ENCODE measurements at regions not wholly inside any gene's neighbourhood (a gene's known extent, or its start where the extent isn't known, plus 50 kb on each side); places are given as distances from the start of the nearest gene placed in this dataset.
"Not testable (repeated sequence)": the region's sequence is repeated elsewhere in the genome, so short reads cannot be mapped to it uniquely, and the experiment has no call there.

GRCh38 chr1:224544346-224545110 lies 71.6 kb upstream of the CNIH3 start:
- Histone ChIP-seq H3K27me3 (ENCODE audit: control insufficient read depth in 3 of 3, insufficient read depth in 3 of 3, low read length in 3 of 3) (no peaks in the 10 kb centered on the region), H3K4me1 (ENCODE audit: control insufficient read depth in 3 of 3, insufficient read depth in 3 of 3, low read length in 3 of 3) (peaks cover 10 to 16% (median 14%) of the 10 kb centered on the region in 3 donors), H3K9ac (ENCODE audit: low read depth in 1 of 3, low read length in 3 of 3) (no peak overlapping the region), H3K27ac (ENCODE audit: low read depth, low read length) (no peak overlapping the region), H3K4me3 (ENCODE audit: low read length in 3 of 3) (no peak overlapping the region), H3K36me3 (ENCODE audit: control insufficient read depth in 3 of 3, insufficient read depth in 3 of 3, low read length in 3 of 3) (no peaks in the 10 kb centered on the region), H3K9me3 (ENCODE audit: control insufficient read depth in 3 of 3, low read length in 3 of 3) (no peaks in the 10 kb centered on the region)

GRCh38 chr1:224545571-224545970 lies 70.5 kb upstream of the CNIH3 start:
- peaks cover 10 to 16% (median 14%) of the 10 kb centered on the region in 3 donors for H3K4me1 ChIP-seq (ENCODE audit: control insufficient read depth in 3 of 3, insufficient read depth in 3 of 3, low read length in 3 of 3)
- H3K27ac ChIP-seq (ENCODE audit: low read depth, low read length): no peak overlapping the region
- H3K36me3 ChIP-seq (ENCODE audit: control insufficient read depth in 3 of 3, insufficient read depth in 3 of 3, low read length in 3 of 3): no peaks in the 10 kb centered on the region
- no peaks in the 10 kb centered on the region for H3K9me3 ChIP-seq (ENCODE audit: control insufficient read depth in 3 of 3, low read length in 3 of 3)
- no peak overlapping the region for H3K9ac ChIP-seq (ENCODE audit: low read depth in 1 of 3, low read length in 3 of 3)
- H3K27me3 ChIP-seq (ENCODE audit: control insufficient read depth in 3 of 3, insufficient read depth in 3 of 3, low read length in 3 of 3): no peaks in the 10 kb centered on the region
- no peak overlapping the region for H3K4me3 ChIP-seq (ENCODE audit: low read length in 3 of 3)

GRCh38 chr1:224548676-224549075 lies 67.4 kb upstream of the CNIH3 start:
- no peaks in the 10 kb centered on the region for H3K27me3 ChIP-seq (ENCODE audit: control insufficient read depth in 3 of 3, insufficient read depth in 3 of 3, low read length in 3 of 3)
- no peaks in the 10 kb centered on the region for H3K9me3 ChIP-seq (ENCODE audit: control insufficient read depth in 3 of 3, low read length in 3 of 3)
- no peak overlapping the region for H3K27ac ChIP-seq (ENCODE audit: low read depth, low read length)
- H3K36me3 ChIP-seq (ENCODE audit: control insufficient read depth in 3 of 3, insufficient read depth in 3 of 3, low read length in 3 of 3): no peaks in the 10 kb centered on the region
- H3K4me3 ChIP-seq (ENCODE audit: low read length in 3 of 3): no peak overlapping the region
- H3K4me1 ChIP-seq (ENCODE audit: control insufficient read depth in 3 of 3, insufficient read depth in 3 of 3, low read length in 3 of 3): peaks cover 4 to 8% (median 5%) of the 10 kb centered on the region in 3 donors
- H3K9ac ChIP-seq (ENCODE audit: low read depth in 1 of 3, low read length in 3 of 3): no peak overlapping the region

GRCh38 chr1:224551189-224551588 lies 64.9 kb upstream of the CNIH3 start:
- not testable (repeated sequence) for H3K4me3 ChIP-seq (ENCODE audit: low read length in 3 of 3); H3K27ac ChIP-seq (ENCODE audit: low read depth, low read length); H3K4me1 ChIP-seq (ENCODE audit: control insufficient read depth in 3 of 3, insufficient read depth in 3 of 3, low read length in 3 of 3); H3K36me3 ChIP-seq (ENCODE audit: control insufficient read depth in 3 of 3, insufficient read depth in 3 of 3, low read length in 3 of 3); H3K27me3 ChIP-seq (ENCODE audit: control insufficient read depth in 3 of 3, insufficient read depth in 3 of 3, low read length in 3 of 3); H3K9ac ChIP-seq (ENCODE audit: low read depth in 1 of 3, low read length in 3 of 3); H3K9me3 ChIP-seq (ENCODE audit: control insufficient read depth in 3 of 3, low read length in 3 of 3)

GRCh38 chr1:224554056-224554455 lies 62.1 kb upstream of the CNIH3 start:
- Histone ChIP-seq H3K4me3 (ENCODE audit: low read length in 3 of 3) (no peak overlapping the region), H3K9me3 (ENCODE audit: control insufficient read depth in 3 of 3, low read length in 3 of 3) (no peaks in the 10 kb centered on the region), H3K4me1 (ENCODE audit: control insufficient read depth in 3 of 3, insufficient read depth in 3 of 3, low read length in 3 of 3) (peaks cover 0 to under 1% (median 0%) of the 10 kb centered on the region in 3 donors), H3K36me3 (ENCODE audit: control insufficient read depth in 3 of 3, insufficient read depth in 3 of 3, low read length in 3 of 3) (no peaks in the 10 kb centered on the region), H3K9ac (ENCODE audit: low read depth in 1 of 3, low read length in 3 of 3) (no peak overlapping the region), H3K27me3 (ENCODE audit: control insufficient read depth in 3 of 3, insufficient read depth in 3 of 3, low read length in 3 of 3) (no peaks in the 10 kb centered on the region), H3K27ac (ENCODE audit: low read depth, low read length) (no peak overlapping the region)

- Histone ChIP-seq H3K27ac (ENCODE audit: low read depth, low read length) (no peak overlapping the region), H3K9me3 (ENCODE audit: control insufficient read depth in 3 of 3, low read length in 3 of 3) (no peaks in the 10 kb centered on the region), H3K9ac (ENCODE audit: low read depth in 1 of 3, low read length in 3 of 3) (no peak overlapping the region)
These were observed 61.4 kb upstream of the CNIH3 start for GRCh38 chr1:224554620-224555259.

GRCh38 chr1:224558904-224559303 lies 57.2 kb upstream of the CNIH3 start:
- H3K4me1 ChIP-seq (ENCODE audit: control insufficient read depth in 3 of 3, insufficient read depth in 3 of 3, low read length in 3 of 3): peaks cover 0 to 8% (median 3%) of the 10 kb centered on the region in 3 donors
- no peaks in the 10 kb centered on the region for H3K36me3 ChIP-seq (ENCODE audit: control insufficient read depth in 3 of 3, insufficient read depth in 3 of 3, low read length in 3 of 3)
- H3K4me3 ChIP-seq (ENCODE audit: low read length in 3 of 3): no peak overlapping the region
- H3K27me3 ChIP-seq (ENCODE audit: control insufficient read depth in 3 of 3, insufficient read depth in 3 of 3, low read length in 3 of 3): no peaks in the 10 kb centered on the region
- no peak overlapping the region for H3K9ac ChIP-seq (ENCODE audit: low read depth in 1 of 3, low read length in 3 of 3)
- no peak overlapping the region for H3K27ac ChIP-seq (ENCODE audit: low read depth, low read length)
- H3K9me3 ChIP-seq (ENCODE audit: control insufficient read depth in 3 of 3, low read length in 3 of 3): no peaks in the 10 kb centered on the region

More at GRCh38 chr1:224554620-224555259, 61.4 kb upstream of the CNIH3 start:
- no peaks in the 10 kb centered on the region for H3K36me3 ChIP-seq (ENCODE audit: control insufficient read depth in 3 of 3, insufficient read depth in 3 of 3, low read length in 3 of 3)
- H3K4me1 ChIP-seq (ENCODE audit: control insufficient read depth in 3 of 3, insufficient read depth in 3 of 3, low read length in 3 of 3): peaks cover 0 to 2% (median 0%) of the 10 kb centered on the region in 3 donors
- no peaks in the 10 kb centered on the region for H3K27me3 ChIP-seq (ENCODE audit: control insufficient read depth in 3 of 3, insufficient read depth in 3 of 3, low read length in 3 of 3)
- no peak overlapping the region for H3K4me3 ChIP-seq (ENCODE audit: low read length in 3 of 3)

GRCh38 chr1:224559981-224560728 lies 56.0 kb upstream of the CNIH3 start:
- peaks cover 10 to 20% (median 15%) of the 10 kb centered on the region in 3 donors for H3K4me1 ChIP-seq (ENCODE audit: control insufficient read depth in 3 of 3, insufficient read depth in 3 of 3, low read length in 3 of 3)
- no peak overlapping the region for H3K9ac ChIP-seq (ENCODE audit: low read depth in 1 of 3, low read length in 3 of 3)
- H3K4me3 ChIP-seq (ENCODE audit: low read length in 3 of 3): no peak overlapping the region
- no peaks in the 10 kb centered on the region for H3K27me3 ChIP-seq (ENCODE audit: control insufficient read depth in 3 of 3, insufficient read depth in 3 of 3, low read length in 3 of 3)
- no peaks in the 10 kb centered on the region for H3K9me3 ChIP-seq (ENCODE audit: control insufficient read depth in 3 of 3, low read length in 3 of 3)
- no peak overlapping the region for H3K27ac ChIP-seq (ENCODE audit: low read depth, low read length)
- H3K36me3 ChIP-seq (ENCODE audit: control insufficient read depth in 3 of 3, insufficient read depth in 3 of 3, low read length in 3 of 3): no peaks in the 10 kb centered on the region

- not testable (repeated sequence) for H3K36me3 ChIP-seq (ENCODE audit: control insufficient read depth in 3 of 3, insufficient read depth in 3 of 3, low read length in 3 of 3); H3K4me3 ChIP-seq (ENCODE audit: low read length in 3 of 3)
These were observed 53.2 kb upstream of the CNIH3 start for GRCh38 chr1:224562881-224563280.

GRCh38 chr1:224563666-224564065 lies 52.5 kb upstream of the CNIH3 start:
- no peak overlapping the region for H3K4me3 ChIP-seq (ENCODE audit: low read length in 3 of 3)
- H3K9me3 ChIP-seq (ENCODE audit: control insufficient read depth in 3 of 3, low read length in 3 of 3): no peaks in the 10 kb centered on the region
- H3K27me3 ChIP-seq (ENCODE audit: control insufficient read depth in 3 of 3, insufficient read depth in 3 of 3, low read length in 3 of 3): no peaks in the 10 kb centered on the region
- peaks cover 17 to 30% (median 22%) of the 10 kb centered on the region in 3 donors for H3K4me1 ChIP-seq (ENCODE audit: control insufficient read depth in 3 of 3, insufficient read depth in 3 of 3, low read length in 3 of 3)
- no peak overlapping the region for H3K27ac ChIP-seq (ENCODE audit: low read depth, low read length)
- no peaks in the 10 kb centered on the region for H3K36me3 ChIP-seq (ENCODE audit: control insufficient read depth in 3 of 3, insufficient read depth in 3 of 3, low read length in 3 of 3)
- H3K9ac ChIP-seq (ENCODE audit: low read depth in 1 of 3, low read length in 3 of 3): no peak overlapping the region

More at GRCh38 chr1:224562881-224563280, 53.2 kb upstream of the CNIH3 start:
- not testable (repeated sequence) for H3K27ac ChIP-seq (ENCODE audit: low read depth, low read length); H3K9ac ChIP-seq (ENCODE audit: low read depth in 1 of 3, low read length in 3 of 3); H3K27me3 ChIP-seq (ENCODE audit: control insufficient read depth in 3 of 3, insufficient read depth in 3 of 3, low read length in 3 of 3); H3K9me3 ChIP-seq (ENCODE audit: control insufficient read depth in 3 of 3, low read length in 3 of 3)
- H3K4me1 ChIP-seq (ENCODE audit: control insufficient read depth in 3 of 3, insufficient read depth in 3 of 3, low read length in 3 of 3): peaks cover 17 to 30% (median 22%) of the 10 kb centered on the region in 3 donors
